GM03348 (cell line): ENCODE measurements at regions not wholly inside any gene's neighbourhood (a gene's known extent, or its start where the extent isn't known, plus 50 kb on each side); places are given as distances from the start of the nearest gene placed in this dataset.

ENCODE experiments used
- DNase-seq: peaks from one replicate; pipeline ENCODE4 v3.0.0; 2012; ENCODE audit warnings: low spot score

- DNase-seq, result no peak
Measured at GRCh38 chr6:91633374-91634111, 1046.7 kb upstream of the MAP3K7 start.

- DNase-seq, result no peak
Measured at GRCh38 chr6:91632308-91632707, 1045.4 kb upstream of the MAP3K7 start.

DNA sequence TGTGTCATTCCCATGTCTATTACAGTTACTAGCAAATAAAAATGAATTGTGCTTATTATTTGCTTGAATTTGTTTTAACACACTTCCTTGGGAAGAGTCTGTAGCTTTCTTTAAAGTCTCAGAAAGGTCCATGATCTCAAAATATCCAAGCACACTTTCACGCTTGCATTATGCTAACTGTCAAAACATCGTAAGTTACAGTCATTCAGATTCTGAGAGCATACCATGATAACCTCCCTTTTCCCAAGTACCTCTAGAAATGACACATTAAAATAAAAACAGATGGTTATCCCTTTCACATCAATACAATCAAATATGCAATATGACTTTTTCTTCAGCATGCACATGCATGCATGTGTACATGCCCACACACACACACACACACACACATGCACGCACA, 1044.4 kb upstream of the MAP3K7 start:
- DNase-seq, result no peak

DNA sequence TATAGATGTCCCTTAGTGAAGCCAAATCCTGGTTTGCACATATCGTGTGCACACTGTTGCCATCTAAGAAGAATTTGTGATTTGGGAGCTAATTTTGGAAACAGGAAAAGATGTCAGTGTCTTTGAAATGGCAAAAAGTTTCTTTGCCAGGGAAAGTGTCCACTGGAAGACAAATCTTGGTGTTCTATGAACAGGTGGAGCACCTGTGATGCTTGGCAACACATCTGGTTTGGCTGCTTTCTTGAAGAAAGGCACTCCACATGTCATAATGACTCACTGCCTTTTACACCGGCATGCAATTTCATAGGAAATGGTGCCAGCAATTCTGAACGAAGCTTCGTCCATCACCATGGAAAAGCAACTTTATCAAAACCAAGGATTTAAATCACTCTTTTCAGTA, 1040.0 kb upstream of the MAP3K7 start:
- DNase-seq, result no peak

GRCh38 chr6:91613481-91613880, 1026.6 kb upstream of the MAP3K7 start:
- no peak for DNase-seq

DNA sequence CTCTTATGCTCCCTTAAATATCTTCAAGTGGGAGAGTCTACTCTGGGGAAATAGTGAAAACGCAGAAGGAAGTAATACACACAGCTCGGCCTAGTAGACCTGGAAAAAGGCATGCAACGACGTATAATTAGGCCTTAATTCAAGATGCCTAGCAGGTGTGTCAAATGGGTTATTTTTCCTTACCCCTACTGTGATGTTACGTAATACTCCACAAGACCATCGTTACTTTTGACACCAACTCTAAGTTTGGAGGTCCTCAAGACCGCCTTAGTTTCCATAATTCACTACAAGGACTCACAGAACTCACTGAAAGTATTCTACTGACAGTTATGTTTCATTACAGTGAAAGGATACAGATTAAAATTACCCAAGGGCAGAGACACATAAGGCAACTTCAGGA, 1024.3 kb upstream of the MAP3K7 start:
- DNase-seq, result no peak

DNA sequence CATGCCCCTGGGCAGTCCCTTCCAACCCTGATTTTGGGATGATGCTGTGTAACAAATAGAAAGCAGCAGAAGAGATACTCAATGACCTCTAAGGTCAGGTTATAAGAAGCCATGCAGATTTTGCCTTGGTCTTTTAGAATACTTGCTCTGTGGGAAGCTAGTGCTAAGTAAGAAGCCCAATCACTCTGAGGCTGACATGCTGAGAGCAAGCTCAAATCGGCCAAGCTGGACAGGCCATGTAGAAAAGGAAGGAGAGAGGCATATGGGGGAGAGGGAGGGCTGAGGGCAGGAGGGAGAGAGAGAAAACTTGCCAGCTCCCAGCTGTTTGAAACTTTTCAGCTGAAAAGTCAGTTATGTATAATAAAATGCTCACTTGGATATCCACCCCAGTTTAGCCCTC, 1021.6 kb upstream of the MAP3K7 start:
- DNase-seq, result no peak

DNA sequence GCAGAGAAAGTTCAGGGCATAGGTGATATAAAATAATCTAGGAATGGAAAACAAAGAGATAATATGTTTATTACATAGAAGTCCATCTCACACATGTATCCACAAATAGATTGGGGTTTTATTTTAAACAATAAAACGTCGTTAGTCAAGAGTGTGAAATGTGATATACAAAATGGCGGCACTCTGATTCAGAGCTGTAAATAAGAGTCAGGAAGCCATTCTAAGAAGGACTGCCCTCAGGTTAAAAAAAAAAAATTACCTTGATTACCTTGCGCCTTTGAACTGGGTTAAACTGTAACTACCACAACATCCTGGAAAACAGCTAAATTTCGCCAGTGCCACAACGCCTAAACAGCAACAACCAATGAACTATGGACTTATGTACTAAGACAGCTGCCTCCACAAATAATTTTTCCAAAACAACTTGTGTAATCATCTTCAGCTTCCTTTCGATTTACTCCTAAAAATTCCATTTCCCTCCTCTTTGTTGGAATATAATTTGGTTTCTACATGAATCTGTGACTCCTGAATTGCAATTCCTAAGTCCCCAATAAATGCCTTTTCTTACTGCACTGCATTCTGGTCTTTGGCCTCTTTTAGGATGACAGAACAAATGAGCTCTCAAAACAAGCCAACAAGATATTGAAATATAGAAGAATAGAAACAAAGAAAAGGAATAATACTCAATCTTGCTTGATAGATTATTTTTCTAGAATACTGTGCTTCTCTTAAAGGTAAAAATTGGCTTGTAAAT, 1019.5 kb upstream of the MAP3K7 start:
- no peak for DNase-seq

DNA sequence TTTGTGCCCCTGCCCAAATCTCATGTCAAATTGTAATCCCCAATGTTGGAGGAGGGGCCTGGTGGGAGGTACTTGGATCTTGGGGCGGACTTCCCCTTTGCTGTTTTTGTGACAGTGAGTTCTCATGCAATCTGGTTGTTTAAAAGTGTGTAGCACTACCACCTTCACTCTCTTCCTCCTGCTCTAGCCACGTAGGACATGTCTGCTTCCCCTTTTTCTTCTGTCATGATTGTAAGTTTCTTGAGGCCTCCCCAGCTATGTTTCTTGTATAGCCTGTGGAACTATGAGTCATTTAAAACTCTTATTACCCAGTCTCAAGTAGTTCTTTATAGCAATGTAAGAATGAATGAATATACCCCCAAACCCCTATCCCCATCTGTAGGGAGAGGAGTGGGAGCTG, 1013.7 kb upstream of the MAP3K7 start:
- no peak for DNase-seq

DNA sequence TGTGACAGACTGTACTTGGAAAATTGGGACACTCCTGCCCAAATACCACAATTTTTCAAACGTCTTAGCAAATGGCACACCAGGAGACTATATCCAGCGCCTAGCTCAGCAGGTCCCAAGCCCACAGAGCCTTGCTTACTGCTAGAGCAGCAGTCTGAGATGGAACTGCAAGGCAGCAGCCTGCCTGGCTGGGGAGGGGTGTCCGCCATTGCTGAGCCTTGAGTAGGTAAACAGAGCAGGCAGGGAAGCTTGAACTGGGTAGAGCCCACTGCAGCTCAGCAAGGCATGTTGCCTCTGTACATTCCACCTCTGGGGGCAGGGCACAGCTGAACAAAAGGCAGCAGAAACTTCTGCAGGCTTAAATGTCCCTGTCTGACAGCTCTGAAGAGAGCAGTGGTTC, 1003.3 kb upstream of the MAP3K7 start:
- no peak for DNase-seq

GRCh38 chr6:91580635-91581034, 993.8 kb upstream of the MAP3K7 start:
- no peak for DNase-seq

GRCh38 chr6:91575032-91575431, 988.2 kb upstream of the MAP3K7 start:
- DNase-seq, result no peak

- DNase-seq, result no peak
Measured at GRCh38 chr6:91573826-91574416, 987.0 kb upstream of the MAP3K7 start.

DNA sequence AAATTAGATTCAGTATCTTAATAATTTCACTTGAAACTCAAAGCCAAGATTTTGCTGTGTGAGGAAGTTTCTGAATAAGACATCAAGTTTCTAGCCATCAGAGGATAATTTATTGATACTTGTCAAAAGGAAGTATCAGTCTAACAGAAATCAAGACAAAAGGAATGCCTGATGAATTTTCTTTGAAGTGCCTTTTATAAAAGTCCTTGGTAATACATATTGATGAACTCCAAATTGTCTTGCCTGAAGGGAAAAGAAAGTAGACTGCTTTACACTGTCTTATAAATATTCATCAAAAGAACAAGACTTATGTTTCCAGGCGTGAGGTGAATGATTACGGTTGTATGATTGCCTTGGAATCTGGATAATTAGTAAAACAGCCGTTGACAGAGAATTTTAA, 986.0 kb upstream of the MAP3K7 start:
- no peak for DNase-seq

DNA sequence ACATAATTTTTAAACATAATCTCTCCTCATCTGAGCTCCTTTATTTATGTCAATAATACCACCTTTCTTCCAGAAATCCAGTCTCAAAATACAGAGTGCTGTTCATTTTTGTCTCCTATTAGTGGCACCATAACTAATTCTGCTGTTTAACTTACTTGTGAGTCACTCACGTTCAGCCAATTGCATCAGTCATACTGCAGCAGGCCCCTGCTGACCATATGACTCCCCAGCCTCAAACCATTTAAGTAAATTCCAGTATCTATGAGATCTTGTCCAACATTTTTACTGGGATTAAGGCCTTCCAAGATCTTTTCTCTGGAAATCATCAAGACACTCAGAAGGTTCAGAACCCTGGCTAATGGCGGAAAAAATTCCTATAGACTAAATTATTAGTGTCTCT, 982.2 kb upstream of the MAP3K7 start:
- no peak for DNase-seq

GRCh38 chr6:91566467-91566866, 979.6 kb upstream of the MAP3K7 start:
- DNase-seq, result no peak

DNA sequence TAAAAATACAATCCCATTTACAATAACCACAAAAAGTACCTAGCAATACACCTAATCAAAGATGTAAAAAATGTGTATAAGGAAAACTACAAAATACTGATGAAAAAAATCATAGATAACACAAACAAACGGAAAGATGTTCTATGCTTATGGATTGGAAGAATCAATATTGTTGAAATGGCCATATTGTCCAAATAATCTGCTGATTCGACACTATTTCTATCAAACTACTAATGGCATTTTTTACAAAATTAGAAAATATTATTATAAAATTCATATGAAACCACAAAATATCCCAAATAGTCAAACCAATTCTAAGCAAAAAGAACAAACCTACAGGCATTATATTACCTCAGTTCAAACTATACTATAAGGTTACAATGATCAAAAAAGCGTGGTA, 978.3 kb upstream of the MAP3K7 start:
- no peak for DNase-seq

GRCh38 chr6:91562955-91563354, 976.1 kb upstream of the MAP3K7 start:
- no peak for DNase-seq

DNA sequence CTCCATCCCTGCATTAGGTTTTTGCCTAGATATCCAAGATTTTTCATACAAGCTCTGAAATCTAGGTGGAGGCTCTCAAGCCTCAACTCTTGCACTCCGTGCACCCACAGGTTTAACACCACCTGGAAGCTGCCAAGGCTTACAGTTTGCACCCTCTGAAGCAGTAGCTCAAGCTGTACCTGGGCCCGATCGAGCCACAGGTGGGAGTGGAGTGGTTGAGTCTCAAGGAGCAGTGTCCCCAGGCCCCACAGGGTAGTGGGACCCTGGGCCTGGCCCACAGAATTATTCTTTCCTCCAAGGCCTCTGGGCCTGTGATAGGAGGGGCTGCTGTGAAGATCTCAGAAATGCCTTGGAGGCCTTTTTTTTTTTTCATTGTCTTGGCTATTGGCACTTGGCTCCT, 973.5 kb upstream of the MAP3K7 start:
- no peak for DNase-seq

- no peak for DNase-seq
Measured at GRCh38 chr6:91540902-91541301, 954.0 kb upstream of the MAP3K7 start.

GRCh38 chr6:91539456-91539855, 952.6 kb upstream of the MAP3K7 start:
- DNase-seq, result no peak

- DNase-seq, result no peak
Measured at GRCh38 chr6:91538622-91539021, 951.8 kb upstream of the MAP3K7 start.

DNA sequence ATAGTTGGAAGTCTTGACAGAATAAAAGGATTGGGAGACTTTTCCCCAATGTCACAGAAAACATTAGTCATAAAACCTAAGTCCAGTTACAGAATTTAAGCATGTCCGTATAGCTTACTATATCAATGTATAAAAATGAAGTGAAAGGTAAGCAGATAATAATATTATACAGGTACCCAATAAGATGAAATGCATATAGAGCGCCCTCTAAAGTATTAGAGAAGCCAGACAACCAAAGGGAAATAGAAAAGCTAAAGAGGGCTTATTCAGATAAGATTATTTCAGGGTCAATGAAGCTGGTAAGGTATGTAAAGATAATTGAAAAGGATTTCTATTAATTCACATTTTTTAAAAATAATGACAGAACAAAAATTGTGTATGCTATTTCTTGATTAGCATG, 947.7 kb upstream of the MAP3K7 start:
- DNase-seq, result no peak
